ENCODE measurements at regions not wholly inside any gene's neighbourhood (a gene's known extent, or its start where the extent isn't known, plus 50 kb on each side); places are given as distances from the start of the nearest gene placed in this dataset.
"Not testable (repeated sequence)": the region's sequence is repeated elsewhere in the genome, so short reads cannot be mapped to it uniquely, and the experiment has no call there.

GRCh38 chr12:102281231-102281630 is 83.6 kb upstream of the PMCH start:
- H2AFZ ChIP-seq (ENCODE audit: low read length) = no peak overlapping the region
- no peak overlapping the region for H3K4me3 ChIP-seq (ENCODE audit: insufficient read depth, low read length)
- no peaks in the 10 kb centered on the region for H3K36me3 ChIP-seq (ENCODE audit: insufficient read depth, low read length)
- no peaks in the 10 kb centered on the region for H4K20me1 ChIP-seq (ENCODE audit: insufficient read depth, low read length)
- H3K27ac ChIP-seq (ENCODE audit: low read depth, low read length) = no peak overlapping the region
- no peaks in the 10 kb centered on the region for H3K79me2 ChIP-seq (ENCODE audit: insufficient read depth, low read length)
- no peak overlapping the region for H3K4me2 ChIP-seq (ENCODE audit: insufficient read depth, low read length)
- TF ChIP-seq CTCF (IDR thresholded peaks at IDR 0.05; ENCODE audit: extremely low read depth, low read depth, low read length) = no peak
- no peak for DNase-seq (ENCODE audit: insufficient read length, low spot score, missing footprints)
- no peaks in the 10 kb centered on the region for H3K9me3 ChIP-seq (ENCODE audit: low read depth, low read length)
- H3K4me1 ChIP-seq (ENCODE audit: insufficient read depth, low read length) = no peaks in the 10 kb centered on the region
- no peaks in the 10 kb centered on the region for H3K27me3 ChIP-seq (ENCODE audit: insufficient read depth, low read length)

- not testable (repeated sequence) for H3K4me1 ChIP-seq (ENCODE audit: insufficient read depth, low read length); H3K79me2 ChIP-seq (ENCODE audit: insufficient read depth, low read length); H3K27me3 ChIP-seq (ENCODE audit: insufficient read depth, low read length); H3K4me2 ChIP-seq (ENCODE audit: insufficient read depth, low read length); DNase-seq (ENCODE audit: insufficient read length, low spot score, missing footprints); H3K4me3 ChIP-seq (ENCODE audit: insufficient read depth, low read length); H4K20me1 ChIP-seq (ENCODE audit: insufficient read depth, low read length); H3K27ac ChIP-seq (ENCODE audit: low read depth, low read length); H3K36me3 ChIP-seq (ENCODE audit: insufficient read depth, low read length); H3K9me3 ChIP-seq (ENCODE audit: low read depth, low read length); H2AFZ ChIP-seq (ENCODE audit: low read length)
Measured at GRCh38 chr12:102255687-102256086, 58.1 kb upstream of the PMCH start.

- DNase-seq (ENCODE audit: insufficient read length, low spot score, missing footprints); H4K20me1 ChIP-seq (ENCODE audit: insufficient read depth, low read length): not testable (repeated sequence)
Measured at GRCh38 chr12:102251005-102251404, 53.4 kb upstream of the PMCH start.

GRCh38 chr12:102249079-102249841 is 51.6 kb upstream of the PMCH start:
- H2AFZ ChIP-seq (ENCODE audit: low read length) = no peak overlapping the region
- H3K9me3 ChIP-seq (ENCODE audit: low read depth, low read length) = no peaks in the 10 kb centered on the region
- H3K4me1 ChIP-seq (ENCODE audit: insufficient read depth, low read length) = no peaks in the 10 kb centered on the region
- H4K20me1 ChIP-seq (ENCODE audit: insufficient read depth, low read length) = no peaks in the 10 kb centered on the region
- H3K27ac ChIP-seq (ENCODE audit: low read depth, low read length) = no peak overlapping the region
- no peak for DNase-seq (ENCODE audit: insufficient read length, low spot score, missing footprints)
- H3K4me3 ChIP-seq (ENCODE audit: insufficient read depth, low read length) = no peak overlapping the region
- H3K27me3 ChIP-seq (ENCODE audit: insufficient read depth, low read length) = no peaks in the 10 kb centered on the region
- H3K79me2 ChIP-seq (ENCODE audit: insufficient read depth, low read length) = no peaks in the 10 kb centered on the region
- H3K4me2 ChIP-seq (ENCODE audit: insufficient read depth, low read length) = no peak overlapping the region
- no peak for TF ChIP-seq CTCF (IDR thresholded peaks at IDR 0.05; ENCODE audit: extremely low read depth, low read depth, low read length)
- no peaks in the 10 kb centered on the region for H3K36me3 ChIP-seq (ENCODE audit: insufficient read depth, low read length)

More at GRCh38 chr12:102251005-102251404, 53.4 kb upstream of the PMCH start:
- not testable (repeated sequence) for H3K36me3 ChIP-seq (ENCODE audit: insufficient read depth, low read length); H3K9me3 ChIP-seq (ENCODE audit: low read depth, low read length); H3K27ac ChIP-seq (ENCODE audit: low read depth, low read length); H3K27me3 ChIP-seq (ENCODE audit: insufficient read depth, low read length); H3K4me3 ChIP-seq (ENCODE audit: insufficient read depth, low read length); H3K4me2 ChIP-seq (ENCODE audit: insufficient read depth, low read length); H3K79me2 ChIP-seq (ENCODE audit: insufficient read depth, low read length); H2AFZ ChIP-seq (ENCODE audit: low read length); H3K4me1 ChIP-seq (ENCODE audit: insufficient read depth, low read length)
